RPMI7951 (cell line): ENCODE measurements at regions not wholly inside any gene's neighbourhood (a gene's known extent, or its start where the extent isn't known, plus 50 kb on each side); places are given as distances from the start of the nearest gene placed in this dataset.

Experiments used
- DNase-seq: peaks from one replicate; pipeline ENCODE4 v3.0.0-alpha.2; 2012; ENCODE audit warnings: low read depth

DNA sequence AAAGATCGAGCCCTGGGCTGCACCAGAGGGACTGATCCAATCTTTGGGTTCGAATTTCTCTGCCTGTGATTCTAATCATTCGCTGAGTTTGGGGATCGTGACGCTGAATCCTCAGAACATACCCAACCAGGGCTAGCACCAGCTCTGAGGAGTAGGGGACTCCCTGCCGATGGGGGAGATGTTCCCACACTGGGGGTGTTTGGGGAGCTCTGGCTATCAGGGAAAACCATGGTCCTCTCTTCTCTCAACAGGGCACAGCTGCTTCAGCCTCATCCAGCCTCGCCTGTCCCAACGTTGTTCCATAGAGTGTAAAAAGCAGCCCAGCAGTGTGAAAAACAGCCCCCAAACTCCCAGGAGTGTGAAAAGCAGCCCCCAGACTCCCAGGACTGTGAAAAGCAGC is 136.6 kb downstream of the ANKRD60 start:
- DNase-seq, result no peak

DNA sequence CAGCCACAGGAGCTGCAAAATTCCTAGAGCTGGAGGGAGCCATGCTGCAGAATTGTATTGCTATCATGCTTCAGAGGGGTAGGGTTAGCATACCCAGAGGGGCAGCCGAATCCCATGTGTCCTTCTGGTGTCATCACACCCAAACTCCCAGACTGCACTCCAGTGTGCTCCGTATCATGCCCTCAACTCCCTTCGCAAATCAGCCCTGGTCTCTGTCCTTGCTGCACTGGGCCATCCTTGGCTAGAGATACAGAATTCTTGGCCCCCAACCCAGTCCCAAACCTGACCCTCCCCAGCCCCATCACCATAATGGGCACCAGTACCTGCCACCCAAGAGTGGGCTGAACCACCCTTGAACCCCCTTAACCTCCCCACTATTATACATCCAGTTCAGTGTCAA is 138.3 kb downstream of the ANKRD60 start:
- no peak for DNase-seq

DNA sequence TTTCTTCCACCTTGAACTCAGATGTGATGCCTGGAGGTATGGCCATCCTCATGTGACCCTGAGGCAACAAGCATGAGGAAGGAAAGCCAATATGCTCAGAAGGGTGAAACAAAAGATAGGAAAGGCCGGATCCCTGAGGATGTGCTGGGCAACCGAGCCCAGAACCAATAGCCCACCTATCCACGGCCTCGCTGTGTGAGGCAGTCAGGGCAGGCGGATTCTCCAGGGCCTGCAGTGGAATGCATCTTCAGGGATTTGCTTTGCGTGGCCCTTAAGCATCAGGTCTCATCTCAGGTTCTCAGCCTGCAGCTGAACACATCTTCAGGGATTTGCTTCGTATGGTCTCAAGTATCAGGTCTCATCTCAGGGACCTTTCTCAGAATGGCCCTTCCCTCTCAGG is 139.8 kb downstream of the ANKRD60 start:
- no peak for DNase-seq

DNA sequence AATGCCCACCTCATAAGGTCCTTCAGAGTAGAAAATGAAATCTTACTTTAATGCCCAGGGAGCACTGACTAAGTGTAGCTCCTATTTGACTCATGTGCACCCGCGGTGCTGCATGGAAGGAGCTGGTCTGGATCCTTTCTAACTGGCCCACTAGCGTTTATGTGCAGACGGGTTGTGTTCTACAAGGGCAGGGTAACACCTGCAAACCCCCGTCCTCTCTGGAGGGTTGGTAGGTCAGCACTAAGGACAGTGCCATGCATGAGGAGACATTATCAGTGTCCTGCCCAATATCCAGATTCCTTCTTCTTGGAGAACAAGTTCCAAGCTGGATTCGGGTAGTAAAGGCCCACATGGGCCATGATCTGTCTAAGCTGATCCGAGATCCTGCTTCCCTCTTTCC is 140.3 kb downstream of the ANKRD60 start:
- DNase-seq, result no peak

DNA sequence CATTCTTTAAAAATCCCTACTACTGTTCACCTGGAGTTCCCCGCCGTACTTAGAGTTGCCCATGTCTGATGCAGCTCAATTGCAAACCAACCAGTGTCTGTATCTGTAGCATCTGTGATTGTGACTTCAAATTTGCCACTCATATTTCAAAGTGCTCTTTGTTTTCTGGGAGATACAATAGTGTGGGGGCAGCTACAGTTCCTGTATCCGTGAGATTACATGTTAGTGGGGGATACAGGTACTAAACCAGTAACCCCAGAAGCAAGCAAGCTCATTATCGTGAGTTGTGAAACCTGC is 140.9 kb downstream of the ANKRD60 start:
- no peak for DNase-seq

DNA sequence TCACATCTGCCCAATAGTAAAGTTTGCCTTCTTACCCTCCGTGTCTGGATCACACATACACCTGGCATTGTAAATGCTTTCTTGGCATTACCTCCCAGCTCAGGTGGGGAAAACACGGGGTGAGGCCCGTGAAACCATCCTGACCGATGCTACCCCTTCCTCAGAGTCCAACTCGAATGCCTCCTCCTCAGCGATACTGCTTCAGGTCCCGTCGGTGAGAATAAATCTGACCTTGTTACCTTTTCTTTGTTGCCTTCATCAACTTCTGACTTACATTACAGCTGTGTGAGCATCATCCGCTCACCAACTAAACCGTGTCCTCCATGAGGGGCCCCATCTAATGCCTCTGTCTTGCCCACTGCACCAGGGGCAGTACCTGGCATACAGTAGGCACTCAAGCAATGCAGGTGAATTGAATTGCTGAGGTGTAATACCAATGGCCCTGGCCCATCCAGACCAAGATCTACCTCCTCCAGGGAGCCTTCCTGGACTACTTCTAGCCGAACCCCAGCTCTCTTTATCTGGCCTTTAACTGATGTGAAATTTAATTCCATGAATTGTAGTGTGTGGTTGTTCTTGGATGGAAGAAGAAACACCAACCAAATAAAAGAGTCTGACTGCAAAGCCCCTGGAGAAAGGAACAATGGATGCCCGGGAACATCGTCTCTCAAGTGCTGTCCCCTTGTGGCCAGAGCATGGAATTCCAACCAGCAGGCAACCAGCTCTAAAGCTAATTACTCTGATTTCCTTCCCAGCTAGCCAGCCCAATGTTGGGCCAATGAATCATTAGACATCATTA is 141.5 kb downstream of the ANKRD60 start:
- DNase-seq, result peak; percentile 83

DNA sequence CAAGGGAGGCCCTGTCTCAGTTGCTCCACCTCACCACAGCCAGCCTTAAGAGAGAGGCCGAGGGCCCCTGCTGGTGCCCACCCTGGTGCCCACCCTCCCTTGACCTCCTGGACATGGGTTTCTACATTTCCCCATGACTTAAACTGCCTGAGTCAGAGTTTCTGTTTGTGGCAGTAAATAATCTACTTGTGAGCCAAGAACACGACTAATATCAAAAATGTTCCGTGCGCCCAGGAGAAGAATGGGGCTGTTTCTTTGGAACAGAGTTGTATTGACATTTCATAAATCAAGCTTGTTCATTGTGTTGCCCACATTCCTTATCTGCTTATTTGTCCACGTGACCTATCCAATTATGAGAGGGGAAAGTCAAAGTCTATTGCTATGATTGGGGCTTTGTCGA is 143.5 kb downstream of the ANKRD60 start:
- DNase-seq, result peak; percentile 64

DNA sequence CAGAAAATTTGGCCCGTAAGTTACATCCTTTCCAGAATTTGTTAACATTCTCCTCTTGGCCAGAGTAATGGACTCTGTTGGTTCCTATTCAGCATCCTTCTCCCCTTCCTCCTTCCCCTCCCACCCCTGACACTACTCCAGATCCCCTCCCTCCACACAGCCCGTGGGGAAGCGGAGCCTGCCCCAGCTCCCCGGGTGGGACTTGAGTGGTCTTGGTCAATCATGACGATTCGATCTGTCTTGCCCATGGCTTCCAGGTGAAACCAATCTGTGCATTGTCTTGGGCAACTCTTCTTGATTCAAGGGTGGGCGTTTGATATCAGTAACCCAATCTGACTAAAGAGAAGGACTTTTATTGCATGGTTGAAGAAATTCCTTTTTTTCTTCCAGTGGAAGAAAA is 143.9 kb downstream of the ANKRD60 start:
- no peak for DNase-seq

DNA sequence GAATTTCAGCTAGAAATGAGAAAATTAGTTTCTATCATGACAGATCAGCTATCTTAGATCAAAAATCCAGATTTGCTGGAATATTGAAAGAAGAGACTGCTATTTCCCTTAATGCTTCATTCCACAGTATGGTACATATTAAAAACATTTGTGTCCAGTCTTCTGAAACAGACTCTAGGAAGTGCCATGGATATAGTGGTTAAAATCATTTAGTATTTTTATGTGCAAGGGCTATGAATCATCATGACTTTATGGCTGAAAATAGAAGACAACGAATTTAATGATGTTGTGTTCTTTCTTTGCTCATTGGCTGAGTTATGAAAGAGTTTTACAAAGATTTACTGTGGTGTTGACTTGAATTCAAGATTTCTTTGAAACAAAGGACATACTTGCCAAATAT is 146.6 kb downstream of the ANKRD60 start:
- DNase-seq, result peak; percentile 94

DNA sequence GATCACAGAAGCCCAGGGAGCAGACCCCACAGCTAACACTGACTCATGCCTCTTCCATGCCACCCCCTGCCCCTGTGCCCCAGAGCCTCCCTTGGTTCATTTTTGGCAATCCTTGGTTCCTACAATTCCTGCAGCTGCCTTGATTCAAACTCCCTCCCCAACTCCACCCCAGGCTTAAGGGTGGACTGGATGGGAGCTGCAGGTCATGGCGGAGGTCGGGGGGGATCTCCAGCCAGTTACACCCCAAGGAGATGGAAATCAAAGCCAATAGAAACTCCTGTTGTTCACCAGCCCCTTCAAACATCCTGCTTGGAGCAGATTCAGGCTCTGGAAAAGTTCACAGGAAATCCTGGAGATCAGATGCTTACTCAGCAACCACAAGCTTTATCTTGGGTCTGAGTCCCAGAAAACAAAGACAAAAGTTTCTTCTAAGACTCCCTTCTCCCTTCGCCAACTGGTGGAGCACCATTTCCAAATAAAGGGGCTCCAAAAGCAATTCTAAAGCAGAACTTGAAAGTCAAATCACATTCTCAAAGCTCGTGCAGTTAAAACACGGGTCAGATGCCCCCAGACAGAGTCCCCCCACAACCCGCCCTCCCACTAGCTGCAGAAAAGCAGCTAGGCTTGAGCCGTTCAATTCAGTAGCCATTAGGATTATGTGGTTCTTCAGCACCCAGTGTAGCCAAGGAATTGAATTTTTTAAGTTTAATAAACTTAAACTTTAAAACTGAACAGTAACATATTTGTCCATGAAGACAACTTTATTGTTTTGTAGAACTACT is 149.5 kb downstream of the ANKRD60 start:
- peak; percentile 95 for DNase-seq

DNA sequence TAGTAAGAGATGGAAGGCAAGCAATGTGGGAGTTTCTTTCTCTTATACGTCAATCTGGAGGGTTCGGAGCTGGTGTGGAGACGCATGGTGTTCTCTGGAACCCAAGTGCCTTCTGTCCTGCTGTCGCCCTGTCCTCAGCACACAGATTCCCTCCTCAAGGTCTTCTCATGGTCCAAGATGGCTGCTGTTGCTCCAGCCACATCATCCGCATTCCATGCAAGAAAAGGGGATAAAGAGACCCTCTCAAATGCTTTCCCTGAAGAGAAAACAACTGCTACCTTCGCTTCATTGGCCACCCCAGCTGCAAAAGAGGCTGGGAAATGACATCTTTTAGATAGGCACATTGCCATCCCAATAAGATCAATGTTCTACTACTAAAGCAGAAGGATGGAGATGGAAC is 151.2 kb downstream of the ANKRD60 start:
- DNase-seq, result no peak

DNA sequence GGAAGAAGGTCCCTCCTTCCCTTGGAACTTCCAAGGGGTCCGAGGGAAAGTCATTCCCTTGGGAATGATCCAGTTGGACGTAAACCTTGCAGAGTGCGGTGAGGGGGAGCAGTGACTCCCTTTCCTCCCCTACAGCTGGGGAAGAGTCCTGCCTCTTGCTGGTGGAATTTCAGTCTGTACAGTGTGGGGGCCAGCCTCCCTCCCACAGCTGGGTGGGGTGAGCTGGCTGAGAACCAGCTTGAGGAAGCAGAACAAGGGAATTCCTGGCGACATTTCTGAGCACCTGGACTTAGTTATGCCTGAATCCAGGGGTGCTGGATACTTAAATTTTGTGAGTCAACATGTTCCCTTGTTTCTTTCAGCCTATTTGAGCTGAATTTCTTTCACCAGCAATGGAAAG is 152.0 kb downstream of the ANKRD60 start:
- DNase-seq, result peak; percentile 67

DNA sequence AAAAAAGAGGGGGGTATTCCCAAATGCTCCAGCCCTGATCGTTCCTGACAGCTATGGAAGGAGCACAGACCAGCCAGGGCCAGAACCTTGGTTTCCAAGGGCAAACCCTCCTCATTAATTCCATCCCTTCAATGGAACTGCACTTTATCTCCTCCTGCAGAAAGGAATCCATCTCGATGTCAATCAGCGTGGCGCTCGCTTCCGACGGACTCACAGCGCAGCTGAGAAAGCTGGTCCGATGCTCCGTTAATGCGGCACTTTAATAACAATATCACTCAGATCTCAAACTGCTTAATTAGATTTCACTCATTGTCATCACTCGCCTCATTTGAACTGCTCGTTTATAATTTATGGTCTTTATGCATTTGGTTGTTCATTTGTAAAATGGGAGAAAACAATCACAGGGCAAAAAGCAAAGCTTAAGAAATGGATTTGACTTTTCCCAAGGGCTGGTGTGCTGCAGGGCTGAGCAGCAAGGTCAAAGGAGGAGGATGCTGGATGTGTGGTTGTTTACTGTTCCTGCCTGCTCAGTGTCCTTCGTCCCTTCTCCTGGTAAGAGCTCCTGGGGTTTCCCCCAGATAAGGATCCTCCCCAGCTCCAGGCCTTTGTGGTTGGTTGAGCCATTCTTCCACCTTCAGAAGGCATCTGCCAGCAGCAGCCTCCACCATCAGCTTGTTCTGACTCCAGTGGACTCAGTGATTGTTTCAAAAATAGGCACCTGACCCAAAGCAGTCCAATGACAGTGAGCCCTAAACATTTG is 152.7 kb downstream of the ANKRD60 start:
- DNase-seq, result peak; percentile 86

DNA sequence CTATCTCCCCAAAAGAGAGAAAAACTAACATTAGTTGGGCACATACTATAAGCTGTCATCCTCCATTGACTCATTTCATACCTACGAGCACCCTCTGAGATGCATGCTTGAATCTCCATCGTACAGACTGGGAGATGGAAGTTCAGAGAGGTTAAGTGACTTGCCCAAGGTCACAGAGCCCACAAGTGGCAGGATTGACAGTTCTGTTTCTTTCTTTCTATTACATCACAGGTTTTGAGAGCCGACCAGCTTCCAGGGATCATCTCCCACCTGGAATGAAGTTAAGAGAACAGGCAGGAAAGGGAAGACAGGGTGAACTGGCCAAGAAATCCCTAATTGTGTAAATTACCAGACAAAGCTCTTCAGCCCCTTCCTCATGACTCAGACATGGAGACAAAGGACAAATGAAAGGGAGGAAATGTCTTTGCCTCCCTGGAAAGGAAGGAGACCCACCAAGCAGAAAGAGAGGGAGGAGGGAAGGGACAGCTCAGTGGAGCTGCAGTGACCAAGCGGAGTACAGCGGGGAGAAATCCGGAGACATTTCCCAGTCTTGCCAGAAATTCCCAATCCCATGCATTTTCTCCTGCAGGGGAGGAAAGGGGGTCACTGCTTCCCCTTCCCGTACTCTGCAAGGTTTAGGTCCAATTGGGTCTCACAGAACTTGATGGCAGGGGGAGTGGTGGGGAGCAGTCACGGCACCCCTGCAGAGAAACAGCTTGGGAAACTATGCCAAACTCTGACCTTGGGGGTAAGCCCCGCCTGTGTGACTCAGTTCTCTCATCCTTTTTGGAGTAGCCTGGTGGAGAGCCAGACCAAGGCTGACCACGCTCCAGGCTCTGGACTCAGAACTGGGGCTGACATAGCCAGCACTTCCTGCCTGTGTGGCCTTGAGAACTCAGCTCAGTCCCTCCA is 154.3 kb downstream of the ANKRD60 start:
- DNase-seq, result peak; percentile 90

DNA sequence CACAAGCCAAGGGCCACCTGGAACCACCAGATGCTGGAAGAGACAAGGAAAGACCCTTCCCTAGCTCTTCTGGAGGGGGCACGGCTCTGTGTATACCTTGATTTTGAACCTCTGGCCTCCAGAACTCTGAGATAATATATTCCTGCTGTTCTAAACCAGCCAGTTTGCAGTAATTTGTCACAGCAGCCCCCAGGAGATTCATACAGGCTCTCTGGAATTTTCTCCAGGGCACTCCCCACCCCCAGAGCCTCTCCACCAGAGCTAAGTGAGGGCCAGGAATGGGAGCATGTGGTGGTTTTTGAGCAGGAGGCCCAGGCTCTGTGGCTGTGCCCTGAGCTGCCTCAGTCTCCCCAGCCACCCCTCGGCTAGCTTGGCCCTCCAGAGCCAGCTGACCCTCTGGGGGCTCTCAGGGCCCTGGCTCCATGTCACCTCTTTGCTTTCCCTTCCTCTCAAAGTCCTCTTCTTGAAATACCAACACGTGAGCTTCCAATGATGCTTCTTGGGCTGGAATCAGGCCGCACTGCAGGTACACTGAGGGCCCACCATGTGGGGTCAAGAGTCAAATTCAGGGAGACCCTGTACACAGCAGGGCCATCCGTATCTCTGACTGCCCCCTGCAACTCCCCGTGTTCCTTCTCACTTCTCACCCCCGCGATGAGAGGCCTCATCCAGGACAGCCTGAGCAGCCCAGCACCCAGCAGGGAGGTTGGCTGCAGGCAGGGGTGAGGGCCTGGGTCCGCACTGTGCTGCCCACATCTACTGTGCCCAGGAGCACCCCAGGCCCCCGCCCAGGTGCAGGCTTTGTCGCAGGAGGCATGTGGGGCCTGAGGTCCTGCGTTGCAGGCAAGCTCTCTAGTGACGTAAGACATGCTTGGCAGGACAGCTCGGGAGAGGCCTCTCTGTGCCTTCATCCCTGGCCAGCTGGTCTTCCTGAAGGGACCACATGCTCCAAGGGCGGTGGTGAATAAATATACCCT is 155.5 kb downstream of the ANKRD60 start:
- no peak for DNase-seq

DNA sequence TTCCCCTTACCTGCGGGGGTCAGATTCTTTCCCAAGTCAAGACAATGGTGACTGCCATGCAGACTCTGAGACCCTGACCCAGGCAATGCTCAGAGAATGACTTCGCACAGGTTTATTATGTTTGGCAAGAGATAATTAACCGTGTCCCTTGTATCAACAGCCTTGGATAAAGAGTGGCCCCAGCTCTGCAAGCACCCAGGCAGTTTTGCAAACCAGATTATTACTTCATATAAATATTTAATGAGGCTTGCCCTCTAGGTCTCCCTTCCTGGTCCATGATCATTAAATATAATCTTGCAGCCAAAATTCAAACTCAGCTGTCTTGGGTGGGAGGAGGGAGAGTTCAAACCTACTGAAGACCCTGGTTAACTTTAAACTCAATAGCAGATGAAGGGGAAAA is 156.5 kb downstream of the ANKRD60 start:
- DNase-seq, result no peak

DNA sequence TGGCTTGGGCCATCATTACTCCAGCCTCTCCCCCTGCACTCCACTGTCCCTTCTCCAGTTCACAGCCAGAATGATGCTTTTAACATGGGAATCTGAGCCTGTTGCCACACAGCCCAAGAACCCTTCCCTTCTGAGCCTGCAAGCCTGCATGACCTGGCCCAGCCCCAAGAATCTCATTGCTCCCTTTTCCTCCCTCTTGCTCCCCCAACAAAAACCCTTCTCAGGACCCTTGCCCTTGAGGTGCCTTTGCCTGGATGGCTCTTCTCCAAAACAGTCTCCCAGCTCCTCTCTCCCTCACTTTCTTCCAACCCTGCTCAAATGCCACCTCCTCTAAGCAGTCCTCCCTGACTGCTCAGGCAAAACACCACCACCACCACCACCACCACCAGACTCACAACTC is 157.2 kb downstream of the ANKRD60 start:
- no peak for DNase-seq

DNA sequence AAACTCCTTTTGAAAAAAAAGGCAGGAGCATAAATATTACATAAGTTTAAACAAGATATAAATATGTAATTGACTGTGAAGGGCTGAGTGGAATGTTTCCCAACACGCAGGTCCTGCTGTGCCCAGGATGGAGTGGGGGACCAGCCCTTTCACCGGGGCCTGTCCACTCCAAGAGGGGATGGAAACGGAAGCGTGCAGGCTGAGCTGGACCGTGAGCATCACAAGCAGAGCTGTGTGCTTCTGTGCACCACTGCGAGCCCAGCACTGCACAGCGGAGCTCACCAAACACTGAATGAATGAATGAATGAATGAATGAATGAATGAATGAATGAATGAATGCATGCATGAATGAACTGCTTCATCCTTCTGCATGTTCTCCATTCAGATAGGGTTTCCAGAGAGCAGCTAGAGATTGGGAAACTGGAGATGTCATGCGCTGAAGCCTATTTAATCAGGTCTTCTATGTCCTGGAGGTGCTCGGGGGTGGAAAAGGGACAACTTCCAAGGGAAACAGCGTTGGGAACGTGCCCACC is 157.7 kb downstream of the ANKRD60 start:
- no peak for DNase-seq

DNA sequence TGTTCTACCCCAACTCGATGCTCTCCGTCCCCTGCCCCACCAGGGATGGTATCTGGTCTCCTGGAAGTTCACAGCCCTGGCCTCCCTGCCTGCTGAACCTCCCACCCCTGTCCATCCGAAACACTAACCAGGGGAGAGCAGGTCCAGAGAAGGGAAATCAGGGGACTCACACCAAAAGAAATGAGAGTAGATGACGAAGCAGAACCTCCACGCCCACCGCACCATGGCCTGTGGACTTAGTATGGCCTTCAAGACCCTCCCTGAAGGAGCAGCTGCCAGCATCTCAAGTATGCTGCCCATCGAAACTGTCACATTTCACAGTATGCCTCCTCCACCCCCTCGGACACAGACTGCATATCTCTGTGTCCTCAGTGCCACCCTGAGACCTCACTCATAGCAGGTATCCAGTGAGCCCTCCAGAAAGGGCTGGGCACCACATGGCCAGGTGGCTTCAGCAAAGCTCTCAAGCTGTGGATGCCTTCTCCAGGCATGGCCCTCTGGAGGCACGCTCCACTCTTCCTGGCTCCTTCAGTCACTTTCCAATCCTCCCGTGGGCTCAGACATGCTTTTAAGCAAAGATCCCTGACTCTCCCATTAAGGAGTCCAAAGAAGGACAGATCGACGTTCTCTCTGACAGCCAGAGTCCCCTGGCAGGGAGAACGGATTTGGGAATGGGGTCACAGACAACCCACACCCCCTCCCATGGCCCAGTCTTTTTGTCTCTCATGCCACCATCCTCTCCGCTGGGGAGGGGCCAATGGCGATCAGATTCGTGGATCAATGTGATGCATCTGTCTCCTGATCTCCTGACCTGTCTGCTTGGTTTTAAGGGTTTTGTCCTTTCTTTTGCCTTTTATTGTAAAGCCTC is 158.4 kb downstream of the ANKRD60 start:
- DNase-seq, result no peak
